ENCODE measurements at regions not wholly inside any gene's neighbourhood (a gene's known extent, or its start where the extent isn't known, plus 50 kb on each side); places are given as distances from the start of the nearest gene placed in this dataset.
A peak's percentile ranks its signal among the peaks of the same experiment; 100 is the strongest.

GRCh38 chr13:70884196-70884595, 775.9 kb upstream of the KLHL1 start:
- Histone ChIP-seq H3K9me2 (replicated peaks; ENCODE audit: low read depth, low read length) (no peaks in the 10 kb centered on the region), H2AFZ (ENCODE audit: low read length) (no peak overlapping the region), H3K9me3 (ENCODE audit: insufficient read depth, low read depth, low read length) (no peaks in the 10 kb centered on the region), H3F3A (ENCODE audit: low read depth) (no peaks in the 10 kb centered on the region), H3K9ac (ENCODE audit: low read depth, low read length, poor library complexity, severe bottlenecking) (no peak overlapping the region), H3K36me3 (ENCODE audit: insufficient read depth, low read length) (no peaks in the 10 kb centered on the region), H4K20me1 (ENCODE audit: insufficient read depth, low read length, poor library complexity, severe bottlenecking) (no peaks in the 10 kb centered on the region), H3K79me2 (ENCODE audit: insufficient read depth, low read length) (no peaks in the 10 kb centered on the region), H3K4me2 (ENCODE audit: low read depth, low read length, poor library complexity, severe bottlenecking) (no peak overlapping the region), H3K27me3 (ENCODE audit: insufficient read depth, low read length, poor library complexity, severe bottlenecking) (no peaks in the 10 kb centered on the region), H3K4me3 (ENCODE audit: low read length, poor library complexity, severe bottlenecking) (no peak overlapping the region), H3K4me1 (ENCODE audit: insufficient read depth, low read length, poor library complexity, severe bottlenecking) (no peaks in the 10 kb centered on the region)
- TF ChIP-seq CTCF (conservative IDR thresholded peaks at IDR 0.05; ENCODE audit: low read length) (no peak), EZH2phosphoT487 (IDR thresholded peaks at IDR 0.05; ENCODE audit: borderline replicate concordance) (no peak)

GRCh38 chr13:70874636-70875035, 766.4 kb upstream of the KLHL1 start:
- Histone ChIP-seq H3K9me2 (replicated peaks; ENCODE audit: low read depth, low read length) (no peaks in the 10 kb centered on the region), H3F3A (ENCODE audit: low read depth) (no peaks in the 10 kb centered on the region), H3K4me3 (ENCODE audit: low read length, poor library complexity, severe bottlenecking) (no peak overlapping the region), H4K20me1 (ENCODE audit: insufficient read depth, low read length, poor library complexity, severe bottlenecking) (no peaks in the 10 kb centered on the region), H2AFZ (ENCODE audit: low read length) (0 out of 2 replicates have a peak overlapping the region, but pooled peaks have one; percentile 18), H3K4me2 (ENCODE audit: low read depth, low read length, poor library complexity, severe bottlenecking) (no peak overlapping the region), H3K4me1 (ENCODE audit: insufficient read depth, low read length, poor library complexity, severe bottlenecking) (no peaks in the 10 kb centered on the region), H3K9ac (ENCODE audit: low read depth, low read length, poor library complexity, severe bottlenecking) (no peak overlapping the region), H3K27me3 (ENCODE audit: insufficient read depth, low read length, poor library complexity, severe bottlenecking) (no peaks in the 10 kb centered on the region), H3K79me2 (ENCODE audit: insufficient read depth, low read length) (no peaks in the 10 kb centered on the region), H3K9me3 (ENCODE audit: insufficient read depth, low read depth, low read length) (no peaks in the 10 kb centered on the region), H3K36me3 (ENCODE audit: insufficient read depth, low read length) (no peaks in the 10 kb centered on the region)
- TF ChIP-seq EZH2phosphoT487 (IDR thresholded peaks at IDR 0.05; ENCODE audit: borderline replicate concordance) = no peak
- TF ChIP-seq CTCF (conservative IDR thresholded peaks at IDR 0.05; ENCODE audit: low read length) = no peak

- Histone ChIP-seq H3K9me3 (ENCODE audit: insufficient read depth, low read depth, low read length) (no peaks in the 10 kb centered on the region), H3F3A (ENCODE audit: low read depth) (no peaks in the 10 kb centered on the region), H3K36me3 (ENCODE audit: insufficient read depth, low read length) (no peaks in the 10 kb centered on the region), H3K27me3 (ENCODE audit: insufficient read depth, low read length, poor library complexity, severe bottlenecking) (no peaks in the 10 kb centered on the region), H3K4me3 (ENCODE audit: low read length, poor library complexity, severe bottlenecking) (no peak overlapping the region), H2AFZ (ENCODE audit: low read length) (no peak overlapping the region), H3K79me2 (ENCODE audit: insufficient read depth, low read length) (no peaks in the 10 kb centered on the region), H3K9me2 (replicated peaks; ENCODE audit: low read depth, low read length) (no peaks in the 10 kb centered on the region), H3K9ac (ENCODE audit: low read depth, low read length, poor library complexity, severe bottlenecking) (no peak overlapping the region), H3K4me2 (ENCODE audit: low read depth, low read length, poor library complexity, severe bottlenecking) (no peak overlapping the region), H3K4me1 (ENCODE audit: insufficient read depth, low read length, poor library complexity, severe bottlenecking) (no peaks in the 10 kb centered on the region), H4K20me1 (ENCODE audit: insufficient read depth, low read length, poor library complexity, severe bottlenecking) (no peaks in the 10 kb centered on the region)
- TF ChIP-seq EZH2phosphoT487 (IDR thresholded peaks at IDR 0.05; ENCODE audit: borderline replicate concordance) (no peak), CTCF (conservative IDR thresholded peaks at IDR 0.05; ENCODE audit: low read length) (no peak)
Measured at GRCh38 chr13:70864731-70865130, 756.5 kb upstream of the KLHL1 start.

Data from Loucy (cell line).